22Rv1 (cell line): ENCODE measurements at regions not wholly inside any gene's neighbourhood (a gene's known extent, or its start where the extent isn't known, plus 50 kb on each side); places are given as distances from the start of the nearest gene placed in this dataset.

Source experiments
- H3K27ac ChIP-seq: fragments of 450-650 bp; 2 replicates; pipeline ENCODE4 v1.5.1; 2017
- CTCF ChIP-seq: fragments of 450-650 bp; IDR thresholded peaks from 2 replicates; pipeline ENCODE4 v1.5.1; 2017; ENCODE audit warnings: mild to moderate bottlenecking
- ZFX ChIP-seq: fragments of 450-650 bp; IDR thresholded peaks from 2 replicates; pipeline ENCODE4 v1.6.1; 2017; ENCODE audit warnings: antibody characterized with exemption, borderline replicate concordance

GRCh38 chr10:130611239-130611638 is 475.0 kb downstream of the GLRX3 start:
- no peak overlapping the region for H3K27ac ChIP-seq
- TF ChIP-seq CTCF, result no peak
- no peak for TF ChIP-seq ZFX

GRCh38 chr10:130615457-130615856 is 479.3 kb downstream of the GLRX3 start:
- no peak overlapping the region for H3K27ac ChIP-seq
- TF ChIP-seq CTCF (no peak), ZFX (no peak)

GRCh38 chr10:130617985-130618384 is 481.8 kb downstream of the GLRX3 start:
- no peak overlapping the region for H3K27ac ChIP-seq
- TF ChIP-seq CTCF (no peak), ZFX (no peak)

GRCh38 chr10:130618647-130619046 is 482.5 kb downstream of the GLRX3 start:
- TF ChIP-seq CTCF, result no peak
- TF ChIP-seq ZFX, result no peak
- no peak overlapping the region for H3K27ac ChIP-seq

GRCh38 chr10:130621231-130621775 is 485.1 kb downstream of the GLRX3 start:
- no peak overlapping the region for H3K27ac ChIP-seq
- TF ChIP-seq ZFX (no peak), CTCF (no peak)

GRCh38 chr10:130623680-130624267 is 487.6 kb downstream of the GLRX3 start:
- H3K27ac ChIP-seq, result no peak overlapping the region
- no peak for TF ChIP-seq ZFX
- no peak for TF ChIP-seq CTCF

- TF ChIP-seq CTCF (no peak), ZFX (no peak)
- no peak overlapping the region for H3K27ac ChIP-seq
Observed at GRCh38 chr10:130627346-130628045, 491.3 kb downstream of the GLRX3 start.
